GM23338 (cell line): ENCODE measurements at regions not wholly inside any gene's neighbourhood (a gene's known extent, or its start where the extent isn't known, plus 50 kb on each side); places are given as distances from the start of the nearest gene placed in this dataset.

Source experiments
- ATAC-seq: fragments of 200-7000 bp; cut with Tn5 transposase; 3 replicates; pipeline ENCODE4 v1.9.1; 2020
- DNase-seq: peaks from one replicate; pipeline ENCODE4 v3.0.0-alpha.2; 2015; ENCODE audit warnings: low spot score
- H2AFZ ChIP-seq: fragments of 200-600 bp; sonication (generic); 2 replicates; pipeline ENCODE4 v1.8.0; 2016; ENCODE audit warnings: antibody characterized with exemption, mild to moderate bottlenecking, moderate library complexity
- H3F3A ChIP-seq: fragments of 200-600 bp; sonication (generic); replicated peaks from 2 replicates; pipeline ENCODE4 v1.8.0; 2017; ENCODE audit warnings: antibody characterized with exemption, mixed run types, low read depth
- H3K27ac ChIP-seq: fragments of 200-600 bp; sonication (generic); 2 replicates; pipeline ENCODE4 v1.6.1; 2016; ENCODE audit warnings: low read depth
- H3K27me3 ChIP-seq: fragments of 200-600 bp; sonication (generic); 2 replicates; pipeline ENCODE4 v1.8.0; 2016; ENCODE audit warnings: mild to moderate bottlenecking, mixed run types, moderate library complexity; ENCODE audit not compliant: insufficient read depth
- H3K36me3 ChIP-seq: fragments of 200-600 bp; sonication (generic); 2 replicates; pipeline ENCODE4 v1.8.0; 2016; ENCODE audit warnings: mild to moderate bottlenecking; ENCODE audit not compliant: insufficient read depth
- H3K4me1 ChIP-seq: fragments of 200-600 bp; sonication (generic); 2 replicates; pipeline ENCODE4 v1.8.0; 2016; ENCODE audit warnings: mild to moderate bottlenecking, moderate library complexity; ENCODE audit not compliant: insufficient read depth
- H3K4me2 ChIP-seq: fragments of 200-600 bp; sonication (generic); 2 replicates; pipeline ENCODE4 v1.7.1; 2017; ENCODE audit warnings: mixed run types
- H3K4me3 ChIP-seq: fragments of 200-600 bp; sonication (generic); 2 replicates; pipeline ENCODE4 v1.6.1; 2016; ENCODE audit warnings: mixed run types
- H3K79me2 ChIP-seq: fragments of 200-600 bp; sonication (generic); replicated peaks from 2 replicates; pipeline ENCODE4 v1.8.0; 2017; ENCODE audit warnings: mild to moderate bottlenecking; ENCODE audit not compliant: insufficient read depth
- H3K9me2 ChIP-seq: fragments of 200-600 bp; sonication (generic); 2 replicates; pipeline ENCODE4 v1.8.0; 2017; ENCODE audit not compliant: insufficient read depth
- H4K20me1 ChIP-seq: fragments of 200-600 bp; sonication (generic); replicated peaks from 2 replicates; pipeline ENCODE4 v1.8.0; 2017; ENCODE audit warnings: mild to moderate bottlenecking; ENCODE audit not compliant: insufficient read depth
- H3K27ac Mint-ChIP-seq: 2 replicates; pipeline ENCODE4 v1.8.0; 2020; ENCODE audit warnings: inconsistent platforms, mild to moderate bottlenecking, moderate library complexity, mixed read lengths
- H3K27me3 Mint-ChIP-seq: 3 replicates; pipeline ENCODE4 v1.8.0; 2022; ENCODE audit warnings: low read depth, mild to moderate bottlenecking, moderate library complexity, mixed read lengths, inconsistent platforms; ENCODE audit not compliant: insufficient read depth, poor library complexity
- H3K36me3 Mint-ChIP-seq: 3 replicates; pipeline ENCODE4 v1.8.0; 2021; ENCODE audit warnings: low read depth, mild to moderate bottlenecking, inconsistent platforms, moderate library complexity, mixed read lengths
- H3K4me1 Mint-ChIP-seq: 3 replicates; pipeline ENCODE4 v1.8.0; 2020; ENCODE audit warnings: mild to moderate bottlenecking, inconsistent platforms, mixed read lengths
- H3K4me3 Mint-ChIP-seq: 3 replicates; pipeline ENCODE4 v1.8.0; 2021; ENCODE audit warnings: moderate library complexity, mild to moderate bottlenecking, inconsistent platforms, mixed read lengths
- H3K9me3 Mint-ChIP-seq: 3 replicates; pipeline ENCODE4 v1.8.0; 2020; ENCODE audit warnings: moderate library complexity, mild to moderate bottlenecking, inconsistent platforms, mixed read lengths
- CREB1 ChIP-seq: fragments of 250-450 bp; sonication (Bioruptor Pico); IDR thresholded peaks from 2 replicates; pipeline ENCODE4 v1.5.0; 2020; ENCODE audit warnings: low read depth, mild to moderate bottlenecking, moderate library complexity
- ETS1 ChIP-seq: IDR thresholded peaks from 2 replicates; pipeline ENCODE4 v1.6.1; 2016; ENCODE audit warnings: antibody characterized with exemption
- EZH2 ChIP-seq: fragments of 200-600 bp; sonication (generic); IDR thresholded peaks from one replicate; pipeline ENCODE4 v1.8.0; 2017; ENCODE audit warnings: antibody characterized with exemption, mild to moderate bottlenecking, low read depth; ENCODE audit not compliant: unreplicated experiment
- JUNB ChIP-seq: IDR thresholded peaks from one replicate; pipeline ENCODE4 v1.6.1; 2016; ENCODE audit warnings: antibody characterized with exemption; ENCODE audit not compliant: unreplicated experiment
- NANOG ChIP-seq: IDR thresholded peaks from 2 replicates; pipeline ENCODE4 v1.6.1; 2016; ENCODE audit warnings: antibody characterized with exemption, borderline replicate concordance
- POLR2AphosphoS5 ChIP-seq: IDR thresholded peaks from 2 replicates; pipeline ENCODE4 v1.6.1; 2016; ENCODE audit warnings: antibody characterized with exemption, low read depth
- REST ChIP-seq: IDR thresholded peaks from one replicate; pipeline ENCODE4 v1.6.1; 2018; ENCODE audit warnings: antibody characterized with exemption; ENCODE audit not compliant: unreplicated experiment
- STAT1 ChIP-seq: IDR thresholded peaks from one replicate; pipeline ENCODE4 v1.6.1; 2016; ENCODE audit warnings: antibody characterized with exemption; ENCODE audit not compliant: unreplicated experiment
- ZNF114 ChIP-seq: fragments of 250-450 bp; sonication (Bioruptor Pico); IDR thresholded peaks from 2 replicates; pipeline ENCODE4 v1.5.0; 2020; ENCODE audit warnings: mild to moderate bottlenecking, moderate library complexity
- ZNF331 ChIP-seq: fragments of 250-450 bp; sonication (Bioruptor Pico); IDR thresholded peaks from 2 replicates; pipeline ENCODE4 v1.5.0; 2020; ENCODE audit warnings: low read depth, mild to moderate bottlenecking, moderate library complexity
- ZNF462 ChIP-seq: fragments of 250-450 bp; sonication (Bioruptor Pico); IDR thresholded peaks from 2 replicates; pipeline ENCODE4 v1.5.0; 2020; ENCODE audit warnings: mild to moderate bottlenecking, moderate library complexity

DNA sequence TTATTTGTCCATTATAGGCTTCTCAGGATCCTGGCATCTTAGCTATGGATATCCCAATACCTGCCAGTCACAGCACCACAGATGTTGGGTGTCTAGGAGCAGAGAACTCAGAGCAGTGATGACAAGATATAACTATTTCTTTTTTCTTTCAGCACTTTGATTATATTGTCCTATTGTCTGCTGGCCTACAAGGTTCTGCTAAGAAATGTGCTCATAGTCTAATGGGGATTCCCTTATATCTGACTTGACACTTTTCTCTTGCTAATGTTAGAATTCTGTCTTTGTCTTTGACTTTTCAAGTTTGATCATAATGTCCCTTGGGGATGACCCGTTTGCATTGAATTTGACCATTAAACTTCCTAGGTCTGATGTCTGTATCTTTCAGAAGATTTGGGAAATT is 270.4 kb downstream of the OGFRL1 start:
- ATAC-seq: no peak
- Mint-ChIP-seq H3K27ac (no peak overlapping the region), H3K4me3 (no peak overlapping the region), H3K9me3 (peaks cover 71% of the 10 kb centered on the region), H3K4me1 (no peaks in the 10 kb centered on the region), H3K27me3 (peaks cover 3% of the 10 kb centered on the region), H3K36me3 (peaks cover 52% of the 10 kb centered on the region)
- Histone ChIP-seq H3K27ac (no peak overlapping the region), H3K36me3 (peaks cover 8% of the 10 kb centered on the region; the same call in 1 of the 2 replicates), H3K4me1 (no peaks in the 10 kb centered on the region), H2AFZ (no peak overlapping the region), H4K20me1 (no peaks in the 10 kb centered on the region), H3F3A (no peaks in the 10 kb centered on the region), H3K27me3 (no peaks in the 10 kb centered on the region), H3K79me2 (no peaks in the 10 kb centered on the region), H3K9me2 (peaks cover 10% of the 10 kb centered on the region; the same call in 1 of the 2 replicates), H3K4me2 (no peak overlapping the region), H3K4me3 (no peak overlapping the region)
- TF ChIP-seq ZNF114 (CRISPR knock-in tag): no peak
- TF ChIP-seq STAT1: no peak
- no peak for TF ChIP-seq NANOG
- no peak for TF ChIP-seq REST
- TF ChIP-seq CREB1 (CRISPR knock-in tag): no peak
- TF ChIP-seq ZNF331 (CRISPR knock-in tag): no peak
- no peak for TF ChIP-seq POLR2AphosphoS5
- TF ChIP-seq ETS1: no peak
- TF ChIP-seq ZNF462 (CRISPR knock-in tag): no peak
- no peak for TF ChIP-seq EZH2
- TF ChIP-seq JUNB: no peak
- no peak for DNase-seq
